SK-N-SH treated with all-trans-retinoic acid at 6 μM for 48 hours (cell line): ENCODE measurements at regions not wholly inside any gene's neighbourhood (a gene's known extent, or its start where the extent isn't known, plus 50 kb on each side); places are given as distances from the start of the nearest gene placed in this dataset.

Experiments used
- ATAC-seq: fragments of 200-7000 bp; cut with Tn5 transposase; 3 replicates; pipeline ENCODE4 v1.9.1; 2020; ENCODE audit warnings: mild to moderate bottlenecking, moderate library complexity
- ARNTL ChIP-seq: fragments of 450-650 bp; formaldehyde crosslinking; IDR thresholded peaks from 2 replicates; pipeline ENCODE4 v1.5.0; 2020; ENCODE audit warnings: low read depth, mild to moderate bottlenecking, moderate library complexity, borderline replicate concordance
- BACH2 ChIP-seq: fragments of 250-450 bp; sonication (Bioruptor Pico); IDR thresholded peaks from 2 replicates; pipeline ENCODE4 v1.9.0; 2021; ENCODE audit warnings: mild to moderate bottlenecking, borderline replicate concordance
- CREB5 ChIP-seq: fragments of 250-450 bp; sonication (Bioruptor Pico); IDR thresholded peaks from 2 replicates; pipeline ENCODE4 v1.5.1; 2020; ENCODE audit warnings: low read depth, mild to moderate bottlenecking, moderate library complexity
- CSDC2 ChIP-seq: fragments of 250-450 bp; sonication (Bioruptor Pico); IDR thresholded peaks from 2 replicates; pipeline ENCODE4 v1.5.0; 2020; ENCODE audit warnings: mild to moderate bottlenecking, moderate library complexity
- CSRNP3 ChIP-seq: fragments of 250-450 bp; sonication (Bioruptor Pico); IDR thresholded peaks from 2 replicates; pipeline ENCODE4 v1.5.1; 2021; ENCODE audit warnings: mild to moderate bottlenecking, moderate library complexity
- ESRRG ChIP-seq: fragments of 250-450 bp; sonication (Bioruptor Pico); IDR thresholded peaks from 2 replicates; pipeline ENCODE4 v1.6.1; 2021; ENCODE audit warnings: mild to moderate bottlenecking
- GLIS3 ChIP-seq: fragments of 250-450 bp; sonication (Bioruptor Pico); IDR thresholded peaks from 2 replicates; pipeline ENCODE4 v1.5.0; 2020; ENCODE audit warnings: mild to moderate bottlenecking, moderate library complexity
- ISL1 ChIP-seq: fragments of 250-450 bp; sonication (Bioruptor Pico); IDR thresholded peaks from 2 replicates; pipeline ENCODE4 v2.1.2; 2022; ENCODE audit warnings: mild to moderate bottlenecking, moderate library complexity
- PATZ1 ChIP-seq: fragments of 250-450 bp; sonication (Bioruptor Pico); IDR thresholded peaks from 2 replicates; pipeline ENCODE4 v1.8.0; 2020; ENCODE audit warnings: mild to moderate bottlenecking, moderate library complexity, borderline replicate concordance
- POU6F1 ChIP-seq: fragments of 250-450 bp; sonication (Bioruptor Pico); IDR thresholded peaks from 2 replicates; pipeline ENCODE4 v1.8.0; 2021; ENCODE audit warnings: low read depth, mild to moderate bottlenecking, moderate library complexity, borderline replicate concordance
- RARB ChIP-seq: fragments of 250-450 bp; sonication (Bioruptor Pico); IDR thresholded peaks from 2 replicates; pipeline ENCODE4 v1.8.0; 2021; ENCODE audit warnings: mild to moderate bottlenecking, moderate library complexity
- SNAI2 ChIP-seq: fragments of 250-450 bp; sonication (Bioruptor Pico); IDR thresholded peaks from 2 replicates; pipeline ENCODE4 v1.5.0; 2020; ENCODE audit warnings: mild to moderate bottlenecking, moderate library complexity
- TCF4 ChIP-seq: fragments of 250-450 bp; sonication (Bioruptor Pico); IDR thresholded peaks from 2 replicates; pipeline ENCODE4 v1.8.0; 2021; ENCODE audit warnings: mild to moderate bottlenecking, moderate library complexity, borderline replicate concordance
- TOX ChIP-seq: fragments of 250-450 bp; sonication (Bioruptor Pico); IDR thresholded peaks from 2 replicates; pipeline ENCODE4 v1.8.0; 2021; ENCODE audit warnings: mild to moderate bottlenecking, moderate library complexity, borderline replicate concordance
- TSHZ2 ChIP-seq: fragments of 250-450 bp; sonication (Bioruptor Pico); IDR thresholded peaks from 2 replicates; pipeline ENCODE4 v1.5.0; 2020; ENCODE audit warnings: mild to moderate bottlenecking, moderate library complexity
- ZC3H10 ChIP-seq: fragments of 250-450 bp; sonication (Bioruptor Pico); IDR thresholded peaks from 2 replicates; pipeline ENCODE4 v1.5.1; 2021; ENCODE audit warnings: mild to moderate bottlenecking, moderate library complexity
- ZFP3 ChIP-seq: fragments of 250-450 bp; sonication (Bioruptor Pico); IDR thresholded peaks from 2 replicates; pipeline ENCODE4 v1.5.0; 2020; ENCODE audit warnings: mild to moderate bottlenecking, moderate library complexity
- ZFP30 ChIP-seq: fragments of 450-650 bp; formaldehyde crosslinking; IDR thresholded peaks from 2 replicates; pipeline ENCODE4 v1.5.0; 2022; ENCODE audit warnings: mild to moderate bottlenecking, moderate library complexity
- ZNF565 ChIP-seq: fragments of 450-650 bp; formaldehyde crosslinking; conservative IDR thresholded peaks from 2 replicates; pipeline ENCODE4 v1.5.0; 2020; ENCODE audit warnings: low read depth, mild to moderate bottlenecking, moderate library complexity
- ZNF70 ChIP-seq: fragments of 450-650 bp; formaldehyde crosslinking; IDR thresholded peaks from 2 replicates; pipeline ENCODE4 v1.5.0; 2020; ENCODE audit warnings: mild to moderate bottlenecking, moderate library complexity
- ZNF8 ChIP-seq: fragments of 450-650 bp; formaldehyde crosslinking; IDR thresholded peaks from 2 replicates; pipeline ENCODE4 v1.5.0; 2020; ENCODE audit warnings: mild to moderate bottlenecking, moderate library complexity

GRCh38 chr4:187685247-187685646 is 310.3 kb upstream of the ZFP42 start:
- TF ChIP-seq TCF4 (CRISPR knock-in tag) (no peak), TOX (no peak), CREB5 (CRISPR knock-in tag) (no peak), PATZ1 (CRISPR knock-in tag) (no peak), CSRNP3 (no peak), SNAI2 (CRISPR knock-in tag) (no peak), ESRRG (CRISPR knock-in tag) (no peak), BACH2 (CRISPR knock-in tag) (no peak), ZFP3 (CRISPR knock-in tag) (no peak), ZNF70 (no peak), POU6F1 (CRISPR knock-in tag) (no peak), ARNTL (CRISPR knock-in tag) (no peak), CSDC2 (CRISPR knock-in tag) (no peak)
- no peak for ATAC-seq

GRCh38 chr4:187687697-187688096 is 307.9 kb upstream of the ZFP42 start:
- no peak for ATAC-seq
- TF ChIP-seq CSRNP3 (no peak), ZNF565 (no peak), CREB5 (CRISPR knock-in tag) (no peak), BACH2 (CRISPR knock-in tag) (no peak), ZNF70 (no peak), TSHZ2 (CRISPR knock-in tag) (no peak), TCF4 (CRISPR knock-in tag) (no peak), ZC3H10 (CRISPR knock-in tag) (no peak), CSDC2 (CRISPR knock-in tag) (no peak), ESRRG (CRISPR knock-in tag) (no peak), ISL1 (CRISPR knock-in tag) (no peak), RARB (CRISPR knock-in tag) (no peak), ZFP30 (no peak), GLIS3 (no peak), PATZ1 (CRISPR knock-in tag) (no peak), POU6F1 (CRISPR knock-in tag) (no peak), ARNTL (CRISPR knock-in tag) (no peak), ZNF8 (CRISPR knock-in tag) (no peak)
- TF ChIP-seq, all 23 proteins: peak for 0
